ENCODE measurements at regions not wholly inside any gene's neighbourhood (a gene's known extent, or its start where the extent isn't known, plus 50 kb on each side); places are given as distances from the start of the nearest gene placed in this dataset.

DNA sequence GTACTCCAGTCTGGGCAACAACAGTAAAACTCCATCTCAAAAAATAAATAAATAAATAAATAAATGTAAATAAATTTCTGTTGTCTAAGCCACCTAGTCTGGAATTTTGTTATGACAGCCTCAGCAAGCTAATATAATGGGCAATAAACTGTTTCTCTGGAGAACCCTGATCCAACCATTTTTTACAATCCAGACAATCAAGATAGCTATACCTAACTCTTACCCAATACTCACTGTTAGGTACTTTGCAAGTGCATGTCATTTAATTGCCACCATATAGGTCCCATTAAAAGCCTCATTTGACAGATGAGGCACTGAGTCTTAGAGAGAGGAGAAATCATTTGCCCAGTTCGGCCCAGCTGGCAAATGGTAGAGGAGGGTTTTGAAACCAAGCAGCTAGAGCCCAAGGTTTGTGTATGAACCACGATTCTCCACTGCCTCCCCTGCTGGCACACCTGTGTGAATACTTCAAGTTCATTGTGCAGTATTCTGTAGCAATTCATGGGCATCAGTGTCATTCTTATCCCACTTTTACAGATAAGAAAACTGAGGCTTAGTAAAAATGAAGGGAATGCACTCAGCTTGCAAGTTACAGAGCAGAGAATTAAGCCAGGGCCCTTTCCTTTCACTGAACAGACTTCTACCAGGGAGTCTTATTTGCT lies 107.0 kb upstream of the UBE2E1 start:
- DNase-seq = no peak
- Histone ChIP-seq H3K4me1 (no peaks in the 10 kb centered on the region), H3K27me3 (replicated peaks in 1 of 7) (no peaks in the 10 kb centered on the region), H3K27ac (no peak overlapping the region), H3K4me3 (no peak overlapping the region), H3K36me3 (no peaks in the 10 kb centered on the region), H3K9me3 (no peaks in the 10 kb centered on the region)
- WGBS, 5 donors = 80 to 90% (median 84%) methylated on average over 2 of the region's 2 CpGs
- no peak for TF ChIP-seq POLR2A (IDR thresholded peaks at IDR 0.05)
- TF ChIP-seq, protein P1, sequence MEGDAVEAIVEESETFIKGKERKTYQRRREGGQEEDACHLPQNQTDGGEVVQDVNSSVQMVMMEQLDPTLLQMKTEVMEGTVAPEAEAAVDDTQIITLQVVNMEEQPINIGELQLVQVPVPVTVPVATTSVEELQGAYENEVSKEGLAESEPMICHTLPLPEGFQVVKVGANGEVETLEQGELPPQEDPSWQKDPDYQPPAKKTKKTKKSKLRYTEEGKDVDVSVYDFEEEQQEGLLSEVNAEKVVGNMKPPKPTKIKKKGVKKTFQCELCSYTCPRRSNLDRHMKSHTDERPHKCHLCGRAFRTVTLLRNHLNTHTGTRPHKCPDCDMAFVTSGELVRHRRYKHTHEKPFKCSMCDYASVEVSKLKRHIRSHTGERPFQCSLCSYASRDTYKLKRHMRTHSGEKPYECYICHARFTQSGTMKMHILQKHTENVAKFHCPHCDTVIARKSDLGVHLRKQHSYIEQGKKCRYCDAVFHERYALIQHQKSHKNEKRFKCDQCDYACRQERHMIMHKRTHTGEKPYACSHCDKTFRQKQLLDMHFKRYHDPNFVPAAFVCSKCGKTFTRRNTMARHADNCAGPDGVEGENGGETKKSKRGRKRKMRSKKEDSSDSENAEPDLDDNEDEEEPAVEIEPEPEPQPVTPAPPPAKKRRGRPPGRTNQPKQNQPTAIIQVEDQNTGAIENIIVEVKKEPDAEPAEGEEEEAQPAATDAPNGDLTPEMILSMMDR (IDR thresholded peaks at IDR 0.05 in 8 of 11, conservative IDR thresholded peaks at IDR 0.05 in 3 of 11) = no peak
- no peak for TF ChIP-seq POLR2AphosphoS5 (IDR thresholded peaks at IDR 0.05)
- intact Hi-C loops (cut with DNase I; ENCODE audit: low total_unique reads) = no loop called here

DNA sequence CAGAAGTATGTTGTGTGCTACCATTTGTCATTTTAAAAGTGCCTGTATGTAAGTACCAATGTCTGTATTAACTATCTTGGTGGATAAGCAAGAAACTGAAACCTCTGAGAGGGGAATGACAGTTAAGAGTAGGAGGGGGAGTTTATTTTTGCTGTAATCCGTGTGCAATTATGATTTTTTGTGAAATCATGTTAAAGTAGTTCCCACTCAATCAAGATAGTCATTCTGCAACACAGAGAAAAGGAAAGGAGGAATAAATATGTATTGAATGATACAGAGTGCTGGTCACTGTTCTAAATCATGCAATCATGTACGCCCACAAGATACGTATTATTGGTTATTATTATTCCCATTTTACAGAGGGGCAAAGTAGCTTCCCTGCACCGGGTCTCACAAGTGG lies 105.1 kb upstream of the UBE2E1 start:
- Histone ChIP-seq H3K4me3 (no peak overlapping the region), H3K9me3 (no peaks in the 10 kb centered on the region), H3K4me1 (no peaks in the 10 kb centered on the region), H3K27ac (no peak overlapping the region), H3K27me3 (replicated peaks in 1 of 7) (no peaks in the 10 kb centered on the region), H3K36me3 (no peaks in the 10 kb centered on the region)
- intact Hi-C loops (cut with DNase I; ENCODE audit: low total_unique reads) = no loop called here
- 60 to 86% (median 76%) methylated on average over 4 of the region's 4 CpGs for WGBS, 5 donors
- TF ChIP-seq POLR2A (IDR thresholded peaks at IDR 0.05) = no peak
- TF ChIP-seq, protein P1 (IDR thresholded peaks at IDR 0.05 in 8 of 11, conservative IDR thresholded peaks at IDR 0.05 in 3 of 11) = no peak
- DNase-seq = no peak

DNA sequence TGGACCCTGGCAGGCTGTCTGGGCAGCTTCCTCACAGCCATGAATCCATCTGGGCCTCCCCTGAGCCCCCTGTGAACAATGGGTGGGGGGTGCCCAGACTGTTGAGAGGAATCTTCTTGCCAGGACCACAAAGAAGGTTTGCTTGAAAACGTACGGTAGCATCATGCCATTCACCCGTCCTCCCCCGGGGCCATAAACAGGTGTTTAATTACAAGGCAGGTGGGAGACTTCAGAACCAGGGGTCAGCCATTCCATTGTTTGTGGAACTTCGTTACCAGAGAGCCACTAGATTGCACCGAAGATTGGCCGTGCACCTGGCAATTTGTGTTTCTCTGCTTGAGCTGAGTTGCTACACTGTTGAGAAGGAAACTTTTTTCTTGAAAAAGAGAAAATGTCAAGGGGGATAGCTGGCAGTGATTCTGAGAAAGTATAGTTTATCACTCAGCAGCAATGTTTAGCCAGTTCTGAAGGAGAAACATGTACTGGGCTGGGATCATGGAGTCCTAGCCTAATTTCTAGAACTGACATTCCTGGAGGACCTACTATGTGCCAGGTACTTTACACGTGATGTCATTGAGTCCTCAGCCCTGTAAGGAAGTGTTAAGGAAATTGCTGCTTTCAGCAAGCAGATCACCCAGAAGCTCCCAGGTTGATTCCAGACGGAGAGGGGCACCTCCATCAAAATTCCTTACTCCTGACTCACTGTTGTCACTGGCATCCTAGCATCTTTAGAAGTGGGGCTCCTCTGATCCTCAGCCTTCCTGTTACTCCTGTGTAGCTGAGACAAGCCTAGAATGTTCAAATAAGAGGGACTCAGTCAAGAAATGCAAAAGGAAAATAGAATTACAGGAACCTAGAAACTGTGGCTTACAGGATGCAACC lies 103.8 kb upstream of the UBE2E1 start:
- H3K4me1 ChIP-seq = no peaks in the 10 kb centered on the region
- WGBS, 5 donors = 63 to 85% (median 69%) methylated on average over 9 of the region's 9 CpGs
- no peaks in the 10 kb centered on the region for H3K27me3 ChIP-seq (replicated peaks in 1 of 7)
- H3K27ac ChIP-seq = no peak overlapping the region
- DNase-seq = no peak
- H3K36me3 ChIP-seq = no peaks in the 10 kb centered on the region
- intact Hi-C loops (cut with DNase I; ENCODE audit: low total_unique reads) = no loop called here
- H3K4me3 ChIP-seq = no peak overlapping the region
- TF ChIP-seq, protein P1 (IDR thresholded peaks at IDR 0.05 in 8 of 11, conservative IDR thresholded peaks at IDR 0.05 in 3 of 11) = no peak
- no peak for TF ChIP-seq POLR2AphosphoS5 (IDR thresholded peaks at IDR 0.05)
- no peak for TF ChIP-seq POLR2A (IDR thresholded peaks at IDR 0.05)
- no peaks in the 10 kb centered on the region for H3K9me3 ChIP-seq

DNA sequence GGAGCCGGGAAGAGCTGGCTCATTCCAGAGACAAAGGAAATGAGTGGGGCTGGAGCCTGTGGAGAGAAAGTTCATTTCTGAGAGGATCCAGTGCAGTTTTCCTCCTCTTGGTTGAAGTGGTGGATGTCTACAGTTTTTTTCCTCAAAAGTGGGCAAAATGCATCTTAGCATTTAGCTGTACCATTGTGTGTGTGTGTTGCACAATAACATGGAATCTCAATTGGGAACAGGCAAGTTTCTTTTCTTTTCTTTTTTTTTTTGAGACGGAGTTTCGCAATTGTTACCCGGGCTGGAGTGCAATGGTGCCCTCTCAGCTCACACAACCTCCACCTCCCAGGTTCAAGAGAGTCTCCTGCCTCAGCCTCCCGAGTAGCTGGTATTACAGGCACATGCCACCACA lies 101.5 kb upstream of the UBE2E1 start:
- H3K9me3 ChIP-seq = no peaks in the 10 kb centered on the region
- DNase-seq = no peak
- WGBS, 5 donors = 66 to 79% (median 74%) methylated on average over 5 of the region's 5 CpGs
- H3K4me3 ChIP-seq = no peak overlapping the region
- intact Hi-C loops (cut with DNase I; ENCODE audit: low total_unique reads) = no loop called here
- TF ChIP-seq POLR2AphosphoS5 (IDR thresholded peaks at IDR 0.05) (no peak), POLR2A (IDR thresholded peaks at IDR 0.05) (no peak)
- TF ChIP-seq, protein P1 (IDR thresholded peaks at IDR 0.05 in 8 of 11, conservative IDR thresholded peaks at IDR 0.05 in 3 of 11) = no peak
- H3K27me3 ChIP-seq (replicated peaks in 1 of 7) = no peaks in the 10 kb centered on the region
- no peaks in the 10 kb centered on the region for H3K36me3 ChIP-seq
- H3K27ac ChIP-seq = no peak overlapping the region
- H3K4me1 ChIP-seq = no peaks in the 10 kb centered on the region
